ENCODE measurements at regions not wholly inside any gene's neighbourhood (a gene's known extent, or its start where the extent isn't known, plus 50 kb on each side); places are given as distances from the start of the nearest gene placed in this dataset.

- H3K4me3 ChIP-seq (replicated peaks; ENCODE audit: low read depth, low read length): no peak overlapping the region
- no peak for TF ChIP-seq CTCF (IDR thresholded peaks at IDR 0.05; ENCODE audit: low read depth, low read length, missing control alignments)
- DNase-seq (ENCODE audit: extremely low read depth, low read depth): no peak
These were observed 136.5 kb downstream of the MREG start for GRCh38 chr2:215876937-215877238.

- no peak for TF ChIP-seq CTCF (IDR thresholded peaks at IDR 0.05; ENCODE audit: low read depth, low read length, missing control alignments)
- no peak for DNase-seq (ENCODE audit: extremely low read depth, low read depth)
- no peak overlapping the region for H3K4me3 ChIP-seq (replicated peaks; ENCODE audit: low read depth, low read length)
These were observed 137.0 kb downstream of the MREG start for GRCh38 chr2:215876139-215876936.

GRCh38 chr2:215874418-215874817, 138.9 kb downstream of the MREG start:
- TF ChIP-seq CTCF (IDR thresholded peaks at IDR 0.05; ENCODE audit: low read depth, low read length, missing control alignments): no peak
- DNase-seq (ENCODE audit: extremely low read depth, low read depth): no peak
- no peak overlapping the region for H3K4me3 ChIP-seq (replicated peaks; ENCODE audit: low read depth, low read length)

GRCh38 chr2:215870986-215871385, 142.4 kb downstream of the MREG start:
- peak; percentile 57 for TF ChIP-seq CTCF (IDR thresholded peaks at IDR 0.05; ENCODE audit: low read depth, low read length, missing control alignments)
- no peak overlapping the region for H3K4me3 ChIP-seq (replicated peaks; ENCODE audit: low read depth, low read length)
- DNase-seq (ENCODE audit: extremely low read depth, low read depth): no peak

- peak; percentile 54 for DNase-seq (ENCODE audit: extremely low read depth, low read depth)
- H3K4me3 ChIP-seq (replicated peaks; ENCODE audit: low read depth, low read length): no peak overlapping the region
- no peak for TF ChIP-seq CTCF (IDR thresholded peaks at IDR 0.05; ENCODE audit: low read depth, low read length, missing control alignments)
These were observed 143.3 kb downstream of the MREG start for GRCh38 chr2:215870088-215870490.

GRCh38 chr2:215868846-215869543, 144.4 kb downstream of the MREG start:
- no peak for TF ChIP-seq CTCF (IDR thresholded peaks at IDR 0.05; ENCODE audit: low read depth, low read length, missing control alignments)

More at GRCh38 chr2:215868846-215869543, 144.4 kb downstream of the MREG start:
- no peak overlapping the region for H3K4me3 ChIP-seq (replicated peaks; ENCODE audit: low read depth, low read length)
- DNase-seq (ENCODE audit: extremely low read depth, low read depth): no peak
